ENCODE measurements at regions not wholly inside any gene's neighbourhood (a gene's known extent, or its start where the extent isn't known, plus 50 kb on each side); places are given as distances from the start of the nearest gene placed in this dataset.

- peak; percentile 87 for TF ChIP-seq CTCF (IDR thresholded peaks at IDR 0.05)
- peak; percentile 49 for ATAC-seq (ENCODE audit: insufficient number of reproducible peaks, low FRiP score, low read depth)
- no peaks in the 10 kb centered on the region for H3K27me3 ChIP-seq (replicated peaks; ENCODE audit: insufficient read depth)
- H3K4me1 ChIP-seq (ENCODE audit: control insufficient read depth in 1 of 2, low read depth in 2 of 2), result peaks cover 0 to 3% of the 10 kb centered on the region in 2 donors
- no peak for DNase-seq (ENCODE audit: low spot score)
- peak overlapping the region; percentile 48 for H3K4me3 ChIP-seq
- no peaks in the 10 kb centered on the region for H3K36me3 ChIP-seq
- no peaks in the 10 kb centered on the region for H3K9me3 ChIP-seq
- H3K27ac ChIP-seq, result no peak overlapping the region
Observed at GRCh38 chr7:25069900-25070443, 55.1 kb downstream of the CYCS start.

GRCh38 chr7:25068502-25069213, 56.4 kb downstream of the CYCS start:
- Histone ChIP-seq H3K36me3 (no peaks in the 10 kb centered on the region), H3K4me3 (no peak overlapping the region), H3K27me3 (replicated peaks; ENCODE audit: insufficient read depth) (no peaks in the 10 kb centered on the region), H3K27ac (no peak overlapping the region), H3K9me3 (no peaks in the 10 kb centered on the region), H3K4me1 (ENCODE audit: control insufficient read depth in 1 of 2, low read depth in 2 of 2) (peaks cover 0 to 3% of the 10 kb centered on the region in 2 donors)
- no peak for DNase-seq (ENCODE audit: low spot score)
- ATAC-seq (ENCODE audit: insufficient number of reproducible peaks, low FRiP score, low read depth), result no peak
- TF ChIP-seq CTCF (IDR thresholded peaks at IDR 0.05), result no peak

DNA sequence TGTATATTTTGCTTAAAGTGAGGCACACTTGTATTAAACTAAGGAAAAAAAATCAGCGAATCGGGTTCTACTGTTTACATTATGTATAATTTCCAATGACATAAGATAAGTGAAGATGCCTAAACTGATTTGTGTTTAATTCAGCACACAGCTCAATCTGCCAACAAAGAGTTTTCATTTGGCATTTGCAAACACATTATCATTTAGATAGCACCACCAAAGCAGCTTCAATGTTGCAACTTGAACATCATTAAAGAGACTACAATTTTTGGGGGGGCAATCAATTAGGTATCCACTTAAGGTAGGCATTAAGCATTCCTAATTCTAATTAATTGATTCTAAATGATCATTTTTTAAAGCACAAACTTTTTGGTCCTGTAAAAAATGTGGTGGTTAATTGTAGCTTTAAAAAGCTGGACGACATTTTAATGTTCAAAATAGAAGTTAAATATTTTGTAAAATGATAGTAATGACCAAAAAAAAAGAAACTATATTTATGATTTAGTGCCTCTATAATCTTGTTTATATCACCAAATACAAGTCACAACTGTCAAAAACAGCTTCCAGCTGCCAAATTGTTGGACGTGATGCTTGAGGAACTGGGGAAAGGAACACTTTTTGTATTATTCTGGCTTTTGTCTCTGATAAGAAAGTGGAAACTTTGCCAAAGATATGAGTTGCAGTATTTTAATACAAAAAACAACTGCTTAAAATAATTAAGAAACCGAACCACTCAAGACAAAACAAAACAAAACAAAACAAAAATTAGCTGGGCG, 57.1 kb downstream of the CYCS start:
- no peaks in the 10 kb centered on the region for H3K27me3 ChIP-seq (replicated peaks; ENCODE audit: insufficient read depth)
- DNase-seq (ENCODE audit: low spot score) (no peak), ATAC-seq (ENCODE audit: insufficient number of reproducible peaks, low FRiP score, low read depth) (no peak)
- no peak for TF ChIP-seq CTCF (IDR thresholded peaks at IDR 0.05)
- no peak overlapping the region for H3K27ac ChIP-seq
- H3K36me3 ChIP-seq, result no peaks in the 10 kb centered on the region
- H3K4me3 ChIP-seq, result no peak overlapping the region
- H3K4me1 ChIP-seq (ENCODE audit: control insufficient read depth in 1 of 2, low read depth in 2 of 2), result peaks cover 0 to 3% of the 10 kb centered on the region in 2 donors
- no peaks in the 10 kb centered on the region for H3K9me3 ChIP-seq

GRCh38 chr7:25066253-25066652, 58.8 kb downstream of the CYCS start:
- no peak for TF ChIP-seq CTCF (IDR thresholded peaks at IDR 0.05)
- Histone ChIP-seq H3K27me3 (replicated peaks; ENCODE audit: insufficient read depth) (no peaks in the 10 kb centered on the region), H3K9me3 (no peaks in the 10 kb centered on the region), H3K27ac (no peak overlapping the region), H3K36me3 (no peaks in the 10 kb centered on the region), H3K4me1 (ENCODE audit: control insufficient read depth in 1 of 2, low read depth in 2 of 2) (peaks cover 0 to 3% of the 10 kb centered on the region in 2 donors), H3K4me3 (no peak overlapping the region)
- DNase-seq (ENCODE audit: low spot score) (no peak), ATAC-seq (ENCODE audit: insufficient number of reproducible peaks, low FRiP score, low read depth) (no peak)

- no peak for DNase-seq (ENCODE audit: low spot score)
- Histone ChIP-seq H3K4me3 (no peak overlapping the region), H3K9me3 (no peaks in the 10 kb centered on the region), H3K4me1 (ENCODE audit: control insufficient read depth in 1 of 2, low read depth in 2 of 2) (no peaks in the 10 kb centered on the region), H3K27ac (no peak overlapping the region), H3K36me3 (no peaks in the 10 kb centered on the region), H3K27me3 (replicated peaks; ENCODE audit: insufficient read depth) (no peaks in the 10 kb centered on the region)
- no peak for ATAC-seq (ENCODE audit: insufficient number of reproducible peaks, low FRiP score, low read depth)
- no peak for TF ChIP-seq CTCF (IDR thresholded peaks at IDR 0.05)
Observed at GRCh38 chr7:25062380-25062779, 62.7 kb downstream of the CYCS start.

Data from thoracic aorta (tissue), 2 donors.